Natural killer cell (primary cell): ENCODE measurements at regions not wholly inside any gene's neighbourhood (a gene's known extent, or its start where the extent isn't known, plus 50 kb on each side); places are given as distances from the start of the nearest gene placed in this dataset.

Experiments used
- ATAC-seq, 3 donors: fragments of 150-1000 bp in 2 of 3; fragments of 200-7000 bp in 1 of 3; cut with Tn5 transposase; 1 replicate in 1 of 3; 2 replicates in 2 of 3; pipeline ENCODE4 v1.10.0; 2021; ENCODE audit warnings: mild to moderate bottlenecking in 2 of 3, moderate library complexity in 2 of 3
- DNase-seq, 2 donors: peaks; one replicate each; pipeline versions ENCODE4 v3.0.0 to v3.0.0-alpha.2; 2013 to 2021; ENCODE audit warnings: mixed read lengths in 1 of 2
- H3K27ac ChIP-seq: one replicate; pipeline ENCODE4 v1.5.1; 2013; ENCODE audit warnings: mild to moderate bottlenecking, low read length
- H3K27me3 ChIP-seq: one replicate; pipeline ENCODE4 v1.6.1; 2013; ENCODE audit warnings: low read length; ENCODE audit not compliant: control insufficient read depth, insufficient read depth
- H3K36me3 ChIP-seq: one replicate; pipeline ENCODE4 v1.6.1; 2013; ENCODE audit warnings: low read length; ENCODE audit not compliant: control insufficient read depth, insufficient read depth
- H3K4me1 ChIP-seq: one replicate; pipeline ENCODE4 v1.6.1; 2013; ENCODE audit warnings: low read length; ENCODE audit not compliant: control insufficient read depth, insufficient read depth
- H3K4me3 ChIP-seq: one replicate; pipeline ENCODE4 v1.5.1; 2013; ENCODE audit warnings: low read length
- H3K9me3 ChIP-seq: one replicate; pipeline ENCODE4 v1.6.1; 2013; ENCODE audit warnings: low read length; ENCODE audit not compliant: control insufficient read depth, insufficient read depth
- H3K27ac Mint-ChIP-seq, 2 donors: one replicate each; pipeline ENCODE4 v1.8.0; 2022; ENCODE audit warnings: mild to moderate bottlenecking in 2 of 2, mixed read lengths in 2 of 2, moderate library complexity in 1 of 2
- H3K27me3 Mint-ChIP-seq, 2 donors: one replicate each; pipeline ENCODE4 v1.8.0; 2022; ENCODE audit warnings: low read depth in 2 of 2, mixed read lengths in 2 of 2
- H3K36me3 Mint-ChIP-seq: one replicate; pipeline ENCODE4 v1.8.0; 2022; ENCODE audit warnings: mixed read lengths
- H3K4me1 Mint-ChIP-seq, 2 donors: one replicate each; pipeline ENCODE4 v1.8.0; 2022; ENCODE audit warnings: mixed read lengths in 2 of 2
- H3K4me3 Mint-ChIP-seq: one replicate; pipeline ENCODE4 v1.8.0; 2022; ENCODE audit warnings: mild to moderate bottlenecking, moderate library complexity, mixed read lengths
- H3K9me3 Mint-ChIP-seq, 2 donors: one replicate each; pipeline ENCODE4 v1.8.0; 2022; ENCODE audit warnings: mixed read lengths in 2 of 2
- WGBS: methylation state at CpG from one replicate; pipeline ENCODE4 v1.1.7; 2013; ENCODE audit warnings: missing lambda C conversion rate; ENCODE audit not compliant: insufficient coverage; 5-methylcytosine and 5-hydroxymethylcytosine counted together
- intact Hi-C: fragments of 100-400 bp; cut with micrococcal nuclease; formaldehyde crosslinking; loops from one replicate; pipeline ENCODE4 v1.14.2; 2022
- TF ChIP-seq, protein P1 (sequence below): fragments of 200-600 bp; IDR thresholded peaks from one replicate; pipeline ENCODE4 v1.8.0; 2022; ENCODE audit warnings: antibody characterized with exemption

DNA sequence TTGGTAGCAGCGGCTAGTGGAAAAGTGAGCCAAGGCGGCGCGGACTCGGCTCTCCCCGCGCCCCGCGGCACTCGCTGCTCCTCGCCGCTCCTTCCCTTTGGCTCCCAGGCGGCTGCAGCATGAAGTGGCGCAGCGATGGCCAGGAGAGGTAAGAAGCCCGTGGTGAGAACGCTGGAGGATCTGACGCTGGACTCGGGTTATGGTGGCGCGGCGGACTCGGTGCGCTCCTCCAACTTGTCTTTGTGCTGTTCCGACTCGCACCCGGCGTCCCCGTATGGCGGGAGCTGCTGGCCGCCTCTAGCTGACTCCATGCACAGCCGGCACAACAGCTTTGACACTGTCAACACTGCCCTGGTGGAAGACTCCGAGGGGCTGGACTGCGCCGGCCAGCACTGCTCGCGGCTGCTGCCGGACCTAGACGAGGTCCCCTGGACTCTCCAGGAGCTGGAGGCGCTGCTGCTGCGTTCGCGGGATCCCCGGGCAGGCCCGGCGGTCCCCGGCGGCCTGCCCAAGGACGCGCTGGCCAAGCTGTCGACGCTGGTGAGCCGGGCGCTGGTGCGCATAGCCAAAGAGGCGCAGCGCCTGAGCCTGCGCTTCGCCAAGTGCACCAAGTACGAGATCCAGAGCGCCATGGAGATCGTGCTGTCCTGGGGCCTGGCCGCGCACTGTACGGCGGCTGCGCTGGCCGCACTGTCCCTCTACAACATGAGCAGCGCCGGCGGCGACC lies 225.6 kb upstream of the CRY1 start:
- peak overlapping the region; percentile 35 for H3K4me3 ChIP-seq
- Mint-ChIP-seq H3K27me3 (peaks cover 0 to 5% of the 10 kb centered on the region in 2 donors), H3K36me3 (no peaks in the 10 kb centered on the region), H3K9me3 (no peaks in the 10 kb centered on the region), H3K4me1 (peaks cover 37 to 52% of the 10 kb centered on the region in 2 donors), H3K4me3 (peak overlapping the region; percentile 89), H3K27ac (no peak overlapping the region)
- 1% methylated on average over 72 of the region's 72 CpGs for WGBS
- DNase-seq (peak; percentile 26 to 49), ATAC-seq (no peak)
- H3K27ac ChIP-seq, result no peak overlapping the region
- peaks cover 6% of the 10 kb centered on the region for H3K27me3 ChIP-seq
- H3K4me1 ChIP-seq, result peaks cover 43% of the 10 kb centered on the region
- H3K9me3 ChIP-seq, result no peaks in the 10 kb centered on the region
- H3K36me3 ChIP-seq, result no peaks in the 10 kb centered on the region
- intact Hi-C loops, result loop anchor here (2.0 to 5.0 kb wide), 2 partner anchors 140 to 362 kb away; partner anchors contain the start of gene TMEM263
- TF ChIP-seq, protein P1, sequence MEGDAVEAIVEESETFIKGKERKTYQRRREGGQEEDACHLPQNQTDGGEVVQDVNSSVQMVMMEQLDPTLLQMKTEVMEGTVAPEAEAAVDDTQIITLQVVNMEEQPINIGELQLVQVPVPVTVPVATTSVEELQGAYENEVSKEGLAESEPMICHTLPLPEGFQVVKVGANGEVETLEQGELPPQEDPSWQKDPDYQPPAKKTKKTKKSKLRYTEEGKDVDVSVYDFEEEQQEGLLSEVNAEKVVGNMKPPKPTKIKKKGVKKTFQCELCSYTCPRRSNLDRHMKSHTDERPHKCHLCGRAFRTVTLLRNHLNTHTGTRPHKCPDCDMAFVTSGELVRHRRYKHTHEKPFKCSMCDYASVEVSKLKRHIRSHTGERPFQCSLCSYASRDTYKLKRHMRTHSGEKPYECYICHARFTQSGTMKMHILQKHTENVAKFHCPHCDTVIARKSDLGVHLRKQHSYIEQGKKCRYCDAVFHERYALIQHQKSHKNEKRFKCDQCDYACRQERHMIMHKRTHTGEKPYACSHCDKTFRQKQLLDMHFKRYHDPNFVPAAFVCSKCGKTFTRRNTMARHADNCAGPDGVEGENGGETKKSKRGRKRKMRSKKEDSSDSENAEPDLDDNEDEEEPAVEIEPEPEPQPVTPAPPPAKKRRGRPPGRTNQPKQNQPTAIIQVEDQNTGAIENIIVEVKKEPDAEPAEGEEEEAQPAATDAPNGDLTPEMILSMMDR, result no peak

DNA sequence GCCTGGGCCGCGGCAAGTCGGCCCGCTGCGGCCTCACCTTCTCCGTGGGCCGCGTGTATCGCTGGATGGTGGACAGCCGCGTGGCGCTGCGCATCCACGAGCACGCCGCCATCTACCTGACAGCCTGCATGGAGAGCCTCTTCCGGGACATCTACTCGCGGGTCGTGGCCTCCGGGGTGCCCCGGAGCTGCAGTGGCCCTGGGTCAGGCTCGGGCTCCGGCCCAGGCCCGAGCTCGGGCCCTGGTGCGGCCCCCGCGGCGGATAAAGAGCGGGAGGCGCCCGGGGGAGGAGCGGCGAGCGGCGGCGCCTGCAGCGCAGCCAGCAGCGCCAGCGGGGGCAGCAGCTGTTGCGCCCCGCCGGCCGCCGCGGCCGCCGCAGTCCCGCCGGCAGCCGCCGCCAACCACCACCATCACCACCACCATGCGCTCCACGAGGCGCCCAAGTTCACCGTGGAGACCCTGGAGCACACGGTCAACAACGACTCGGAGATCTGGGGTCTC lies 226.2 kb upstream of the CRY1 start:
- WGBS, result 1% methylated on average over 60 of the region's 60 CpGs
- H3K27ac Mint-ChIP-seq, result peak overlapping the region in 1 of 2 donors; percentile 94
- H3K27me3 ChIP-seq, result peaks cover 2% of the 10 kb centered on the region
- H3K36me3 ChIP-seq, result no peaks in the 10 kb centered on the region
- H3K4me3 Mint-ChIP-seq, result peak overlapping the region; percentile 92
- intact Hi-C loops, result loop anchor here (2.0 to 10.0 kb wide), 4 partner anchors 48 to 362 kb away; partner anchors contain the start of gene TMEM263
- peaks cover 37 to 53% of the 10 kb centered on the region in 2 donors for H3K4me1 Mint-ChIP-seq
- no peak for ATAC-seq
- H3K4me1 ChIP-seq, result peaks cover 43% of the 10 kb centered on the region
- H3K27ac ChIP-seq, result no peak overlapping the region
- H3K27me3 Mint-ChIP-seq, result peaks cover 0 to 3% of the 10 kb centered on the region in 2 donors
- no peaks in the 10 kb centered on the region for H3K36me3 Mint-ChIP-seq
- TF ChIP-seq, protein P1, result no peak
- peak overlapping the region; percentile 53 for H3K4me3 ChIP-seq
- H3K9me3 ChIP-seq, result no peaks in the 10 kb centered on the region
- DNase-seq, result peak in 1 of 2 donors; percentile 58
- H3K9me3 Mint-ChIP-seq, result no peaks in the 10 kb centered on the region

DNA sequence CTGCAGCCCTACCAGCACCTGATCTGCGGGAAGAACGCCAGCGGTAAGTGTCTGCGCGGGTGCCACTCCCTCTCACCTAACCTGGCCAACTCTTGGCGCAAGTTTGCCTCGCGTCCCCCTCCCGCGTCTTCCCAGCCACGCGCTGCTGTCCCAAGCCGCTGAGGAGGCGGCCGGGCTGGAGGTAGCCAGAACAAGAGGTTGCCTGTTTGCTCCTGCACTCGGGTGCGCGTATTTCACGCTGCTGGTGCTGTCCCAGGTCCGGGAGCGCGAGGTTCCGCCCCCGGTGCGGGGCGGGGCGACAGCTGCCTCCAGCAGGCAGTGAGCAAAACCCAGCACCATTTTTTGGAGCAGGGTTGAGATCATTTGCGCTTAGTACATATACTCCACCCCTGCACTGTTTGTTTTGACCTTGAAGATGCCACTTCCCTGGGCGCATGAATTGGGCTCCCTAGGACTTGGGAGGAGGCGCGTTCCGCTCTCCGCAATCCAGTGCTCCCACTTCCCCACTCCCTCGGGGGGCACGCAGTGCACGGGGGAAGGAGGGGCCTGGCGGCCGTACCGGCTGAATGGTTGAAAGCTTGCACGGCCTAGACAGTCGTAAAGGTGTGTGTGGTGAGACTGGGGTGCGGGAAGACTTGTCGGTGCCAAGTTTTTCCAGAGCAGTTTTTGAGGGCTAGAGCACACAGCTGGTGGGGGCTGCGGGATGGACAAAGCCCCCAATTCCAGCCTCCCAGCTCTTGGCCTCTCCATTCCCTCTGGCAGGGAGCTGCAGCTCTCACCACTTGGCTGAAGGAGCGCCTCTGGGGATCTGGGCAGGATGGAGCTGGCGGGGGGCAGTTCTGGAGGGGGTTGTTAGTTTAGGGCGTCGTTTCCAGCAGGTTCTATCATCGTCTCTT lies 226.9 kb upstream of the CRY1 start:
- H3K36me3 Mint-ChIP-seq, result no peaks in the 10 kb centered on the region
- peak overlapping the region; percentile 78 to 94 for H3K27ac Mint-ChIP-seq
- under 1% methylated on average over 46 of the region's 49 CpGs for WGBS
- Histone ChIP-seq H3K27me3 (peaks cover 2% of the 10 kb centered on the region), H3K27ac (no peak overlapping the region), H3K4me3 (peak overlapping the region; percentile 53), H3K9me3 (no peaks in the 10 kb centered on the region), H3K36me3 (no peaks in the 10 kb centered on the region), H3K4me1 (peaks cover 43% of the 10 kb centered on the region)
- peak; percentile 32 to 42 (median 34) for ATAC-seq
- intact Hi-C loops, result loop anchor here (5.0 to 10.0 kb wide), 2 partner anchors 47 to 285 kb away; no protein-coding TSS in a partner anchor
- H3K4me1 Mint-ChIP-seq, result peaks cover 37 to 60% of the 10 kb centered on the region in 2 donors
- H3K4me3 Mint-ChIP-seq, result peak overlapping the region; percentile 92
- no peaks in the 10 kb centered on the region for H3K9me3 Mint-ChIP-seq
- TF ChIP-seq, protein P1, result no peak
- peak; percentile 54 to 90 for DNase-seq
- H3K27me3 Mint-ChIP-seq, result no peaks in the 10 kb centered on the region
